HL-60 (cell line): ENCODE measurements at regions not wholly inside any gene's neighbourhood (a gene's known extent, or its start where the extent isn't known, plus 50 kb on each side); places are given as distances from the start of the nearest gene placed in this dataset.

Experiments used
- CTCF ChIP-seq: IDR thresholded peaks from one replicate; pipeline ENCODE4 v1.5.1; 2011; ENCODE audit warnings: low read length, control low read depth, inconsistent platforms; ENCODE audit not compliant: insufficient read depth
- GABPA ChIP-seq: IDR thresholded peaks from 2 replicates; pipeline ENCODE4 v1.6.1; 2012; ENCODE audit warnings: low read depth
- POLR2AphosphoS5 ChIP-seq: IDR thresholded peaks from 2 replicates; pipeline ENCODE4 v1.6.1; 2012; ENCODE audit warnings: low read depth
- REST ChIP-seq: IDR thresholded peaks from 2 replicates; pipeline ENCODE4 v1.6.1; 2012; ENCODE audit warnings: low read depth; ENCODE audit not compliant: insufficient replicate concordance

- TF ChIP-seq CTCF: no peak
- no peak for TF ChIP-seq POLR2AphosphoS5
- TF ChIP-seq GABPA: no peak
- no peak for TF ChIP-seq REST
Measured at GRCh38 chr6:170173335-170173881, 117.5 kb downstream of the DLL1 start.
